GM12872 (cell line): ENCODE measurements at regions not wholly inside any gene's neighbourhood (a gene's known extent, or its start where the extent isn't known, plus 50 kb on each side); places are given as distances from the start of the nearest gene placed in this dataset.

Experiments used
- CTCF ChIP-seq: IDR thresholded peaks from 3 replicates; pipeline ENCODE4 v1.5.1; 2011; ENCODE audit warnings: low read depth, mild to moderate bottlenecking, low read length, moderate library complexity; ENCODE audit not compliant: insufficient read depth

GRCh38 chr18:75344615-75345014, 82.9 kb downstream of the SMIM21 start:
- no peak for TF ChIP-seq CTCF

GRCh38 chr18:75344161-75344560, 83.3 kb downstream of the SMIM21 start:
- TF ChIP-seq CTCF: 0 out of 3 replicates have a peak, but pooled peaks have one; percentile 2

- TF ChIP-seq CTCF: no peak
Observed at GRCh38 chr18:75343389-75343788, 84.1 kb downstream of the SMIM21 start.

- TF ChIP-seq CTCF: no peak
Observed at GRCh38 chr18:75341897-75342296, 85.6 kb downstream of the SMIM21 start.

GRCh38 chr18:75341267-75341666, 86.2 kb downstream of the SMIM21 start:
- no peak for TF ChIP-seq CTCF

- no peak for TF ChIP-seq CTCF
Observed at GRCh38 chr18:75339936-75340605, 87.4 kb downstream of the SMIM21 start.
